Retinal pigment epithelial cell (primary cell): ENCODE measurements at regions not wholly inside any gene's neighbourhood (a gene's known extent, or its start where the extent isn't known, plus 50 kb on each side); places are given as distances from the start of the nearest gene placed in this dataset.
"Not testable (repeated sequence)": the region's sequence is repeated elsewhere in the genome, so short reads cannot be mapped to it uniquely, and the experiment has no call there.

Experiments
- DNase-seq: peaks from one replicate; pipeline ENCODE4 v3.0.0-alpha.2; 2010; ENCODE audit warnings: low read depth
- H3K4me3 ChIP-seq: 2 replicates; pipeline ENCODE4 v1.5.1; 2011; ENCODE audit warnings: mild to moderate bottlenecking, low read length, control low read depth, moderate library complexity
- TF ChIP-seq, protein P1 (sequence below): conservative IDR thresholded peaks from 2 replicates; pipeline ENCODE4 v1.5.1; 2011; ENCODE audit warnings: low read depth, low read length, control low read depth, inconsistent platforms

DNA sequence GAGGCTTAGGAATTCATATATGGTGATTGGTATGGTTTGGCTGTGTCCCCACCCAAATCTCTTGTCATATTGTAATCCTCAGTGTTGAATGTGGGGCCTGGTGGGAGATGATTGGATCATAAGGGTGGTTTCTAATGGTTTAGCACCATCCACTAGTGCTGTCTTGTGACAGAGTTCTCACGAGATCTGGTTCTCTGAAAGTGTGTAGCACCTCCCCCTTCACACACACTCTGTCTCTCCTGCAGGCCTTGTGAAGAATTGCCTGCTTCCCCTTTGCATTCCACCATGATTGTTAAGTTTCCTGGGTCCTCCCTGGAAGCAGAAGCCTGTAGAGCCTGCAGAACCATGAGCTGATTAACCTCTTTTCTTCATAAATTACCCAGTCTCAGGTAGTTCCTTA, 135.8 kb upstream of the FAT1 start:
- H3K4me3 ChIP-seq: no peak overlapping the region
- TF ChIP-seq, protein P1, sequence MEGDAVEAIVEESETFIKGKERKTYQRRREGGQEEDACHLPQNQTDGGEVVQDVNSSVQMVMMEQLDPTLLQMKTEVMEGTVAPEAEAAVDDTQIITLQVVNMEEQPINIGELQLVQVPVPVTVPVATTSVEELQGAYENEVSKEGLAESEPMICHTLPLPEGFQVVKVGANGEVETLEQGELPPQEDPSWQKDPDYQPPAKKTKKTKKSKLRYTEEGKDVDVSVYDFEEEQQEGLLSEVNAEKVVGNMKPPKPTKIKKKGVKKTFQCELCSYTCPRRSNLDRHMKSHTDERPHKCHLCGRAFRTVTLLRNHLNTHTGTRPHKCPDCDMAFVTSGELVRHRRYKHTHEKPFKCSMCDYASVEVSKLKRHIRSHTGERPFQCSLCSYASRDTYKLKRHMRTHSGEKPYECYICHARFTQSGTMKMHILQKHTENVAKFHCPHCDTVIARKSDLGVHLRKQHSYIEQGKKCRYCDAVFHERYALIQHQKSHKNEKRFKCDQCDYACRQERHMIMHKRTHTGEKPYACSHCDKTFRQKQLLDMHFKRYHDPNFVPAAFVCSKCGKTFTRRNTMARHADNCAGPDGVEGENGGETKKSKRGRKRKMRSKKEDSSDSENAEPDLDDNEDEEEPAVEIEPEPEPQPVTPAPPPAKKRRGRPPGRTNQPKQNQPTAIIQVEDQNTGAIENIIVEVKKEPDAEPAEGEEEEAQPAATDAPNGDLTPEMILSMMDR: no peak
- no peak for DNase-seq

DNA sequence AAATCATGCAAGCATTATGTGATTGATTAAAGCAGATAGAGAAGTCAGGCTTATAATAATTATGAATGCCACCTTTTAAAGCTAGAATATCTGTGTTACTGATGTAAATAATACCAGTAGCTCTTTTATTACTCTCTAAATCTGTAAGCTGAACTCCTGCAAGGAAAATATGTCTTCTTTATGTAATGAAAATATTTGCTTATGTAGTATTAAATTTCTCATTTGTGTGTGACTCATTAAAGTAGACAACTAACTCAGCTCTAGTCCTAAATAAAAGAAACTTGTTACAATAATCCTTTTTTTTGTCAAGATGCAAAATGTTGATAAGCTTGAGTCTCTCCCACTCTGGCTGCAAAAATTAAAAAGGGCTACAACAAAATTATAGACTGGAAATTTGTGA, 137.7 kb upstream of the FAT1 start:
- no peak for DNase-seq
- TF ChIP-seq, protein P1: no peak
- no peak overlapping the region for H3K4me3 ChIP-seq

DNA sequence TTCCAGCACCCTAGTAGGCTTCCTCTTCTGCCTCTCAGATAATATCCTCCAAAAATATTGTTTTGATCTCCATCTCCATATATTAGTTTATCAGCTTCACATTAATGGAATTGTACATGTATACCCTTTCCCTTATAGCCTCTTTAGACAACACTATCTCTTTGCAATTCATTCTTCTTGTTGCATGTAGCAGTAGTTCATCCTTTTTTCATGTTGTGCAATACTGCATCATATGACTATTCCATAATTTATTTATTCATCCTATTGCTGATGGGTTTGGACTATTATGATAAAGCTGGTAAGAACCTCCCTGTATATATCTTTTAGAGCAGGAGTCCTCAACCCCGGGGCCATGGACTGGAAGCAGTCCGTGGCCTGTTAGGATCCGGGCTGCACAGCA, 148.2 kb upstream of the FAT1 start:
- H3K4me3 ChIP-seq: no peak overlapping the region
- TF ChIP-seq, protein P1: no peak
- no peak for DNase-seq

GRCh38 chr4:186873095-186873494, 149.4 kb upstream of the FAT1 start:
- H3K4me3 ChIP-seq, DNase-seq: not testable (repeated sequence)

DNA sequence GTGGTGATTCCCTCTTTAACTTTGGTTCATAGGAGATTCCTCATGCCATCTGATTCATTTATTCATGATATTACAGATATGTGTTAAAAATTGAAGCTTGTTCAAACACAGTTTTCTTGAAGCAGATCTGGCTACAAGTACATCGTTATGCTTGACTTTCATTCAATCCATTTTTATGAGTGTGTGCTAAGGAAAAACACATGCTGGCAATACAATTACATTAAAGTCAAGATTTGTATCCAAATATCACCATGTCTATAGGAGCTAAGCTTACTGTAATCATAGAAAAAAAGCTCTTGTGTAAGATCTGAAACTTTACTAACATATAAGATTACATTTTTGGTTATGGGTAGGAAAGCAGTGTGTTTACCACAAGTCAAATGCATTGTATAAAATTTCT, 151.8 kb upstream of the FAT1 start:
- no peak overlapping the region for H3K4me3 ChIP-seq
- TF ChIP-seq, protein P1: no peak
- DNase-seq: no peak

GRCh38 chr4:186876961-186877626, 153.4 kb upstream of the FAT1 start:
- TF ChIP-seq, protein P1: no peak
- DNase-seq: no peak
- H3K4me3 ChIP-seq: no peak overlapping the region

DNA sequence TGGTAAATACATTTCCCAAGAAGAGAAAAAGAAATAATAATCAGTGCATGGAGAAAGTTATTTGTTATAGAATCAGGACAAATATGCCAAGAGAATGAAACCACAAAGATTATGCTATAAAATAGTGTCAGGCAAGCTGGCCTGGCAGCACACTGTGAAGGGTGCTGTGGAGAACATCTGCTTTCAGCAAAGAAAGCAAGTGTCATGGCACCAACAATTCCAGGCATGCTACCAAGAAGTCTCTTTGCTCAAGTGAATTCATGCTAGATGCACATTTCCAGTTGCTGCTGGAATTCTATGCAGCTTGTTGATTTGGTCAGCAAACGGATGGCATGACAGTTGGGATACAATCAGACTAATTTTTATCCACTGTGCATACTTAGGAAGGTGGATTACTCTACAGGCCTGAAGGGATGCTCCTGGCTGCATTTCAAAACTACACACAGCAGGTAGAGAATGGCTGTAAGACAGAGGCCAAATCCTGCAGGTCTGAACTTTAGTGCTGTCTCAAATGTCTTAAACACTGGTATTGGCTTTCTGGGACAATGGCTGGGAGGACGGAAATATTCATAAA, 154.6 kb upstream of the FAT1 start:
- H3K4me3 ChIP-seq: no peak overlapping the region
- DNase-seq: no peak
- TF ChIP-seq, protein P1: no peak
